ENCODE measurements at regions not wholly inside any gene's neighbourhood (a gene's known extent, or its start where the extent isn't known, plus 50 kb on each side); places are given as distances from the start of the nearest gene placed in this dataset.

- no peaks in the 10 kb centered on the region for H3K9me3 ChIP-seq (ENCODE audit: low read depth, low read length, poor library complexity, severe bottlenecking)
- no peak for TF ChIP-seq EZH2 (IDR thresholded peaks at IDR 0.05; ENCODE audit: borderline replicate concordance, low read depth, low read length, poor library complexity, severe bottlenecking)
- TF ChIP-seq CTCF (conservative IDR thresholded peaks at IDR 0.05; ENCODE audit: low read depth, low read length) = no peak
- intact Hi-C loops (cut with micrococcal nuclease; ENCODE audit: unreplicated experiment) = no loop called here
- DNase-seq (ENCODE audit: low spot score) = no peak
- no TSS peak for BruUV-seq (replicated peaks)
- H3K4me3 ChIP-seq (ENCODE audit: low read depth, low read length, poor library complexity, severe bottlenecking) = no peak overlapping the region
- H3K36me3 ChIP-seq (ENCODE audit: insufficient read depth, low read length, poor library complexity, severe bottlenecking) = no peaks in the 10 kb centered on the region
- ChIA-PET POLR2A (ENCODE audit: low non-redundant PET) (no interaction called here), CTCF (no interaction called here)
- no peaks in the 10 kb centered on the region for H3K27me3 ChIP-seq (replicated peaks; ENCODE audit: insufficient read depth, low read depth, low read length, poor library complexity)
- H3K27ac ChIP-seq (ENCODE audit: low read depth, low read length, poor library complexity, severe bottlenecking) = no peak overlapping the region
- peaks cover 3% of the 10 kb centered on the region for H3K4me1 ChIP-seq (ENCODE audit: insufficient read depth, low read length, poor library complexity, severe bottlenecking)
Observed at GRCh38 chr10:60578217-60578616, 188.5 kb upstream of the ANK3 start.

GRCh38 chr10:60576130-60577069 is 186.7 kb upstream of the ANK3 start:
- DNase-seq (ENCODE audit: low spot score) = no peak
- H3K27ac ChIP-seq (ENCODE audit: low read depth, low read length, poor library complexity, severe bottlenecking) = no peak overlapping the region
- no peaks in the 10 kb centered on the region for H3K27me3 ChIP-seq (replicated peaks; ENCODE audit: insufficient read depth, low read depth, low read length, poor library complexity)
- no TSS peak for BruUV-seq (replicated peaks)
- H3K4me1 ChIP-seq (ENCODE audit: insufficient read depth, low read length, poor library complexity, severe bottlenecking) = peaks cover 9% of the 10 kb centered on the region
- TF ChIP-seq CTCF (conservative IDR thresholded peaks at IDR 0.05; ENCODE audit: low read depth, low read length) (no peak), EZH2 (IDR thresholded peaks at IDR 0.05; ENCODE audit: borderline replicate concordance, low read depth, low read length, poor library complexity, severe bottlenecking) (no peak)
- ChIA-PET POLR2A (ENCODE audit: low non-redundant PET) (no interaction called here), CTCF (no interaction called here)
- intact Hi-C loops (cut with micrococcal nuclease; ENCODE audit: unreplicated experiment) = no loop called here
- no peaks in the 10 kb centered on the region for H3K9me3 ChIP-seq (ENCODE audit: low read depth, low read length, poor library complexity, severe bottlenecking)
- H3K4me3 ChIP-seq (ENCODE audit: low read depth, low read length, poor library complexity, severe bottlenecking) = no peak overlapping the region
- H3K36me3 ChIP-seq (ENCODE audit: insufficient read depth, low read length, poor library complexity, severe bottlenecking) = no peaks in the 10 kb centered on the region

- H3K4me1 ChIP-seq (ENCODE audit: insufficient read depth, low read length, poor library complexity, severe bottlenecking) = peaks cover 9% of the 10 kb centered on the region
- no TSS peak for BruUV-seq (replicated peaks)
- no peaks in the 10 kb centered on the region for H3K27me3 ChIP-seq (replicated peaks; ENCODE audit: insufficient read depth, low read depth, low read length, poor library complexity)
- CTCF ChIA-PET = no interaction called here
- no peak overlapping the region for H3K4me3 ChIP-seq (ENCODE audit: low read depth, low read length, poor library complexity, severe bottlenecking)
- POLR2A ChIA-PET (ENCODE audit: low non-redundant PET) = no interaction called here
- no peaks in the 10 kb centered on the region for H3K9me3 ChIP-seq (ENCODE audit: low read depth, low read length, poor library complexity, severe bottlenecking)
- TF ChIP-seq CTCF (conservative IDR thresholded peaks at IDR 0.05; ENCODE audit: low read depth, low read length) = no peak
- TF ChIP-seq EZH2 (IDR thresholded peaks at IDR 0.05; ENCODE audit: borderline replicate concordance, low read depth, low read length, poor library complexity, severe bottlenecking) = no peak
- no peaks in the 10 kb centered on the region for H3K36me3 ChIP-seq (ENCODE audit: insufficient read depth, low read length, poor library complexity, severe bottlenecking)
- intact Hi-C loops (cut with micrococcal nuclease; ENCODE audit: unreplicated experiment) = no loop called here
- no peak overlapping the region for H3K27ac ChIP-seq (ENCODE audit: low read depth, low read length, poor library complexity, severe bottlenecking)
- DNase-seq (ENCODE audit: low spot score) = peak; percentile 6
Observed at GRCh38 chr10:60575105-60575504, 185.4 kb upstream of the ANK3 start.

Data from A673 (cell line).